HepG2 (cell line): ENCODE measurements at regions not wholly inside any gene's neighbourhood (a gene's known extent, or its start where the extent isn't known, plus 50 kb on each side); places are given as distances from the start of the nearest gene placed in this dataset.

Experiments
- ATAC-seq: fragments of 200-7000 bp; cut with Tn5 transposase; 3 replicates; pipeline ENCODE4 v1.9.1; 2020; ENCODE audit warnings: mild to moderate bottlenecking, moderate library complexity
- BruUV-seq: library from RNA; stranded (reverse); fragments of 400-500 nt; replicated peaks from 2 replicates; lab custom pipeline; 2021; lab: Mats Ljungman, UMichigan
- CTCF ChIA-PET: fragments of 300-600 bp; formaldehyde crosslinking; extraction: SDS; loops from one replicate; lab custom pipeline; 2021; ENCODE audit warnings: low total read pairs, inconsistent platforms, low intra/inter-chr PET ratio; lab: Yijun Ruan, JAX
- POLR2A ChIA-PET: fragments of 350-600 bp; sonication (Branson Sonifier 250); formaldehyde crosslinking; loops from one replicate; lab custom pipeline; 2020; ENCODE audit warnings: antibody characterized with exemption, inconsistent platforms; lab: Yijun Ruan, JAX
- DNase-seq: peaks from one replicate; pipeline ENCODE4 v3.0.0-alpha.2; 2015; ENCODE audit warnings: low spot score
- FAIRE-seq: peaks from 3 replicates; lab custom pipeline; 2011; peaks lifted over from hg19 to GRCh38; lab: Jason Lieb, UNC
- H2AFZ ChIP-seq: one replicate; pipeline ENCODE4 v1.6.1; 2011; ENCODE audit warnings: low read length, inconsistent platforms
- H3K27ac ChIP-seq: fragments of 300-600 bp; 3 replicates; pipeline ENCODE4 v1.8.0; 2011; ENCODE audit warnings: mixed run types, mild to moderate bottlenecking, mixed read lengths, low read length, inconsistent platforms; ENCODE audit not compliant: insufficient read depth; ENCODE audit errors: extremely low read length
- H3K27me3 ChIP-seq, 2 experiments: fragments of 200-600 bp in 1 of 2; 2 replicates in 1 of 2; 3 replicates in 1 of 2; pipeline versions ENCODE4 v1.6.0 to v1.8.0; 2011; ENCODE audit warnings: low read length in 2 of 2, mild to moderate bottlenecking in 2 of 2, moderate library complexity in 2 of 2, inconsistent platforms in 1 of 2; ENCODE audit not compliant: insufficient read depth in 2 of 2, control insufficient read depth in 1 of 2
- H3K36me3 ChIP-seq, 2 experiments: fragments of 200-600 bp in 1 of 2; replicated peaks in 1 of 2; 2 replicates in 1 of 2; 3 replicates in 1 of 2; pipeline versions ENCODE4 v1.5.1 to v1.8.0; 2011; ENCODE audit warnings: low read length in 2 of 2, inconsistent platforms in 1 of 2; ENCODE audit not compliant: insufficient read depth in 2 of 2, control insufficient read depth in 1 of 2
- H3K4me1 ChIP-seq: 2 replicates; pipeline ENCODE4 v1.5.1; 2012; ENCODE audit warnings: low read length, inconsistent platforms; ENCODE audit not compliant: insufficient read depth
- H3K4me2 ChIP-seq: 2 replicates; pipeline ENCODE4 v1.6.0; 2011; ENCODE audit warnings: low read depth, low read length, inconsistent platforms
- H3K4me3 ChIP-seq, 3 experiments: fragments of 200-600 bp in 1 of 3; sonication (generic), shearing (Covaris generic) in 1 of 3; replicated peaks in 1 of 3; 2 replicates each; pipeline ENCODE4 v1.5.1; 2011 to 2016; ENCODE audit warnings: low read length in 3 of 3, inconsistent platforms in 2 of 3, low read depth in 2 of 3, mild to moderate bottlenecking in 2 of 3, control low read depth in 1 of 3, mixed read lengths in 1 of 3; ENCODE audit not compliant: insufficient read depth in 1 of 3
- H3K79me2 ChIP-seq: one replicate; pipeline ENCODE4 v1.6.1; 2011; ENCODE audit warnings: low read length, inconsistent platforms; ENCODE audit not compliant: insufficient read depth
- H3K9ac ChIP-seq: 2 replicates; pipeline ENCODE4 v1.6.0; 2011; ENCODE audit warnings: mild to moderate bottlenecking, low read depth, low read length, inconsistent platforms; ENCODE audit not compliant: insufficient read depth
- H3K9me3 ChIP-seq: 2 replicates; pipeline ENCODE4 v1.5.1; 2012; ENCODE audit warnings: mild to moderate bottlenecking, low read length
- H4K20me1 ChIP-seq: 2 replicates; pipeline ENCODE4 v1.6.0; 2011; ENCODE audit warnings: inconsistent platforms, mild to moderate bottlenecking, low read length, moderate library complexity; ENCODE audit not compliant: insufficient read depth
- FOXK1 ChIP-seq: sonication (generic); formaldehyde crosslinking; IDR thresholded peaks from 2 replicates; pipeline ENCODE4 v1.4.0; 2020; ENCODE audit warnings: low read depth, missing genetic modification reagents, borderline replicate concordance
- JDP2 ChIP-seq: sonication (generic); formaldehyde crosslinking; IDR thresholded peaks from 2 replicates; pipeline ENCODE4 v1.8.1; 2022; ENCODE audit warnings: missing genetic modification reagents, borderline replicate concordance
- NFRKB ChIP-seq: fragments of 450-650 bp; IDR thresholded peaks from 2 replicates; pipeline ENCODE4 v1.6.1; 2017
- PAX8 ChIP-seq: sonication (generic); formaldehyde crosslinking; IDR thresholded peaks from 2 replicates; pipeline ENCODE4 v1.8.0; 2022; ENCODE audit warnings: mild to moderate bottlenecking, missing genetic modification reagents, borderline replicate concordance
- PCBP1 ChIP-seq: fragments of 200-400 bp; formaldehyde crosslinking; IDR thresholded peaks from 2 replicates; pipeline ENCODE4 v1.6.1; 2017; ENCODE audit warnings: mild to moderate bottlenecking, low read depth, low read length, borderline replicate concordance
- PRPF4 ChIP-seq: fragments of 200-400 bp; formaldehyde crosslinking; IDR thresholded peaks from 2 replicates; pipeline ENCODE4 v1.6.1; 2016; ENCODE audit warnings: low read length, low read depth; ENCODE audit not compliant: poor library complexity, severe bottlenecking
- RBM22 ChIP-seq: fragments of 200-400 bp; formaldehyde crosslinking; optimal IDR thresholded peaks from 2 replicates; pipeline ENCODE3; 2017; ENCODE audit warnings: mild to moderate bottlenecking, low read length, moderate library complexity
- SNAI1 ChIP-seq: sonication (generic); formaldehyde crosslinking; IDR thresholded peaks from 2 replicates; pipeline ENCODE4 v1.5.0; 2020; ENCODE audit warnings: mild to moderate bottlenecking, missing genetic modification reagents, borderline replicate concordance
- ZBTB38 ChIP-seq: sonication (generic); formaldehyde crosslinking; IDR thresholded peaks from 2 replicates; pipeline ENCODE4 v1.5.1; 2020; ENCODE audit warnings: mild to moderate bottlenecking, missing genetic modification reagents
- ZNF557 ChIP-seq: sonication (generic); formaldehyde crosslinking; IDR thresholded peaks from 2 replicates; pipeline ENCODE4 v1.4.0; 2020; ENCODE audit warnings: missing genetic modification reagents
- ZNF775 ChIP-seq: sonication (generic); formaldehyde crosslinking; IDR thresholded peaks from 2 replicates; pipeline ENCODE4 v1.4.0; 2020; ENCODE audit warnings: missing genetic modification reagents, mild to moderate bottlenecking, moderate library complexity, borderline replicate concordance
- WGBS: methylation state at CpG from one replicate; pipeline ENCODE4 v1.1.6; 2017; ENCODE audit warnings: low lambda C conversion rate; 5-methylcytosine and 5-hydroxymethylcytosine counted together
- in situ Hi-C: cut with HindIII; loops from 2 replicates; pipeline ENCODE4 v1.10.0; 2017; ENCODE audit warnings: low pct_unique_long_range_greater_than_20kb; ENCODE audit not compliant: extremely low pct_ligation_motif_present
- intact Hi-C: fragments of 100-400 bp; cut with micrococcal nuclease; formaldehyde crosslinking; loops from one replicate; pipeline ENCODE4 v1.10.0; 2022; ENCODE audit not compliant: unreplicated experiment

GRCh38 chr6:156030053-156030452 lies 574.4 kb upstream of the NOX3 start:
- no TSS peak for BruUV-seq
- no peak for FAIRE-seq
- in situ Hi-C loops, result no loop called here

DNA sequence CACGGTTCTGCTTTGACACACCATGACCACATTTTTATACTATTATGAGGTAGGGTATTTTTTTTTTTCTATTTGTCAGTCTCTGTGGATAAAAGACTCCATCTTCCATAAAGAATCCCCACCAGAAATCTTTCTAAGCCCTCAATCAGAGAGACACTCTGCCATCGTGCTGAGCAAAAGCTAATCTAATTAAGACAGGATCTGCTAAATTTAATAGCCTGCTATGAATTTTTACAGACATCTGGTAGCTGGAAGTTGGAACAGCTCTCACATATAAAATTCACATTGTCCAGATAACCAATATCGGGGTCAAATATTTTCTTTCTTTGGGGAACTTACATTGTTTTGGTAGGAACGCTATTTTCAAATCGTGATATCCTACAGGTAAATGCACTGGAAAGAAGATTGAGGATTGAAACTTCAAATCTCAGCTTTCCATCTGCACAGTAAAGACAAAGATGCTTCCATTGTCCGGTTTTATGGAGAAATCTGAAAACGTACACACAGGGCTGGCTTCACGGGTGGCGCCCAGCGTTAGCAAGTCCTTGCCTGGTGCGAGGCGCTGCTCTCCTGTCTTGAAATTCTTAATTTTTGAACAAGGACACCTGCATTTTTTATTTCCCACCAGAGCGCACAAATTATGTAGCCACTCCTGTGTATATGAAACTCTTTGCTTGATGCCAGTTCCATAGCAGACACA lies 573.8 kb upstream of the NOX3 start:
- no peak overlapping the region for H3K9ac ChIP-seq
- CTCF ChIA-PET, result no interaction called here
- no peak for FAIRE-seq
- H3K27me3 ChIP-seq, result no peaks in the 10 kb centered on the region; a peak in 1 of 5 replicates
- WGBS, result 34% methylated on average over 13 of the region's 13 CpGs
- no peaks in the 10 kb centered on the region for H3K4me1 ChIP-seq
- H2AFZ ChIP-seq, result no peak overlapping the region
- H3K36me3 ChIP-seq, result no peaks in the 10 kb centered on the region
- H3K4me3 ChIP-seq, result no peak overlapping the region
- no peaks in the 10 kb centered on the region for H3K79me2 ChIP-seq
- intact Hi-C loops, result no loop called here
- H4K20me1 ChIP-seq, result no peaks in the 10 kb centered on the region
- ATAC-seq, result no peak
- BruUV-seq, result no TSS peak
- no peak for DNase-seq
- in situ Hi-C loops, result no loop called here
- H3K4me2 ChIP-seq, result no peak overlapping the region
- POLR2A ChIA-PET, result no interaction called here
- no peak overlapping the region for H3K27ac ChIP-seq
- TF ChIP-seq PCBP1 (no peak), FOXK1 (CRISPR knock-in tag) (no peak), ZNF775 (CRISPR knock-in tag) (no peak)
- H3K9me3 ChIP-seq, result peaks cover 21% of the 10 kb centered on the region

More at GRCh38 chr6:156030053-156030452, 574.4 kb upstream of the NOX3 start:
- Histone ChIP-seq H4K20me1 (no peaks in the 10 kb centered on the region), H3K4me2 (no peak overlapping the region), H3K4me1 (no peaks in the 10 kb centered on the region), H2AFZ (no peak overlapping the region), H3K9ac (no peak overlapping the region), H3K27ac (no peak overlapping the region), H3K79me2 (no peaks in the 10 kb centered on the region), H3K4me3 (no peak overlapping the region), H3K27me3 (no peaks in the 10 kb centered on the region; a peak in 1 of 5 replicates), H3K9me3 (peaks cover 21% of the 10 kb centered on the region), H3K36me3 (no peaks in the 10 kb centered on the region)
- no peak for TF ChIP-seq ZNF557
- no peak for TF ChIP-seq FOXK1 (CRISPR knock-in tag)
- TF ChIP-seq RBM22, result no peak
- TF ChIP-seq PAX8 (CRISPR knock-in tag), result no peak
- TF ChIP-seq PRPF4, result no peak
- no peak for TF ChIP-seq NFRKB
- no peak for TF ChIP-seq JDP2
- TF ChIP-seq ZBTB38 (CRISPR knock-in tag), result no peak
- TF ChIP-seq SNAI1, result no peak
- WGBS, result 33% methylated on average over 2 of the region's 2 CpGs
- ChIA-PET POLR2A (no interaction called here), CTCF (no interaction called here)
- intact Hi-C loops, result no loop called here
- DNase-seq, result no peak
- ATAC-seq, result no peak
